A172 (cell line): ENCODE measurements at regions not wholly inside any gene's neighbourhood (a gene's known extent, or its start where the extent isn't known, plus 50 kb on each side); places are given as distances from the start of the nearest gene placed in this dataset.
"Not testable (repeated sequence)": the region's sequence is repeated elsewhere in the genome, so short reads cannot be mapped to it uniquely, and the experiment has no call there.

ENCODE experiments used
- DNase-seq: peaks from one replicate; pipeline ENCODE4 v3.0.0-alpha.2; 2015; ENCODE audit warnings: low spot score

GRCh38 chr9:86491468-86492266 lies 137.5 kb upstream of the TUT7 start:
- DNase-seq = peak; percentile 63

GRCh38 chr9:86488794-86489193 lies 134.6 kb upstream of the TUT7 start:
- DNase-seq = no peak

- DNase-seq = no peak
Measured at GRCh38 chr9:86488345-86488744, 134.1 kb upstream of the TUT7 start.

GRCh38 chr9:86487838-86488233 lies 133.6 kb upstream of the TUT7 start:
- DNase-seq = no peak

- peak; percentile 65 for DNase-seq
Measured at GRCh38 chr9:86486891-86487837, 133.0 kb upstream of the TUT7 start.

- DNase-seq = no peak
Measured at GRCh38 chr9:86485359-86485758, 131.1 kb upstream of the TUT7 start.

- DNase-seq = no peak
Measured at GRCh38 chr9:86483496-86483895, 129.3 kb upstream of the TUT7 start.

- DNase-seq = no peak
Measured at GRCh38 chr9:86481466-86481865, 127.3 kb upstream of the TUT7 start.

GRCh38 chr9:86475255-86475654 lies 121.0 kb upstream of the TUT7 start:
- DNase-seq = not testable (repeated sequence)

GRCh38 chr9:86471171-86471815 lies 117.1 kb upstream of the TUT7 start:
- DNase-seq = no peak

GRCh38 chr9:86470326-86470725 lies 116.1 kb upstream of the TUT7 start:
- no peak for DNase-seq

GRCh38 chr9:86469476-86470250 lies 115.5 kb upstream of the TUT7 start:
- DNase-seq = no peak

GRCh38 chr9:86464242-86464641 lies 110.0 kb upstream of the TUT7 start:
- no peak for DNase-seq

GRCh38 chr9:86460216-86461002 lies 106.2 kb upstream of the TUT7 start:
- no peak for DNase-seq

GRCh38 chr9:86459599-86460155 lies 105.5 kb upstream of the TUT7 start:
- DNase-seq = no peak

GRCh38 chr9:86459191-86459590 lies 105.0 kb upstream of the TUT7 start:
- DNase-seq = no peak

GRCh38 chr9:86458191-86458855 lies 104.1 kb upstream of the TUT7 start:
- no peak for DNase-seq

- no peak for DNase-seq
Measured at GRCh38 chr9:86456416-86456815, 102.2 kb upstream of the TUT7 start.

- no peak for DNase-seq
Measured at GRCh38 chr9:86454701-86455615, 100.7 kb upstream of the TUT7 start.
